WERI-Rb-1 (cell line): ENCODE measurements at regions not wholly inside any gene's neighbourhood (a gene's known extent, or its start where the extent isn't known, plus 50 kb on each side); places are given as distances from the start of the nearest gene placed in this dataset.

ENCODE experiments used
- DNase-seq: peaks from one replicate; pipeline ENCODE4 v3.0.0-alpha.2; 2020
- H3K27ac ChIP-seq: fragments of 250-450 bp; sonication (Bioruptor Pico); 2 replicates; pipeline ENCODE4 v1.5.1; 2020; ENCODE audit warnings: mild to moderate bottlenecking, moderate library complexity
- H3K27me3 ChIP-seq: fragments of 250-450 bp; sonication (Bioruptor Pico); 2 replicates; pipeline ENCODE4 v1.5.1; 2021; ENCODE audit warnings: mild to moderate bottlenecking, low read depth, moderate library complexity; ENCODE audit not compliant: insufficient read depth, severe bottlenecking
- H3K36me3 ChIP-seq: fragments of 250-450 bp; sonication (Bioruptor Pico); 2 replicates; pipeline ENCODE4 v1.5.1; 2020; ENCODE audit warnings: mild to moderate bottlenecking, moderate library complexity
- H3K4me3 ChIP-seq: 2 replicates; pipeline ENCODE4 v1.5.1; 2011; ENCODE audit warnings: low read depth, mild to moderate bottlenecking, control low read depth, low read length
- H3K9me3 ChIP-seq: fragments of 250-450 bp; sonication (Bioruptor Pico); 2 replicates; pipeline ENCODE4 v1.5.1; 2021; ENCODE audit warnings: mild to moderate bottlenecking, moderate library complexity; ENCODE audit not compliant: severe bottlenecking
- TF ChIP-seq, protein P1 (sequence below): IDR thresholded peaks from 2 replicates; pipeline ENCODE4 v1.5.1; 2011; ENCODE audit warnings: low read depth, mild to moderate bottlenecking, control low read depth, inconsistent platforms, low read length

DNA sequence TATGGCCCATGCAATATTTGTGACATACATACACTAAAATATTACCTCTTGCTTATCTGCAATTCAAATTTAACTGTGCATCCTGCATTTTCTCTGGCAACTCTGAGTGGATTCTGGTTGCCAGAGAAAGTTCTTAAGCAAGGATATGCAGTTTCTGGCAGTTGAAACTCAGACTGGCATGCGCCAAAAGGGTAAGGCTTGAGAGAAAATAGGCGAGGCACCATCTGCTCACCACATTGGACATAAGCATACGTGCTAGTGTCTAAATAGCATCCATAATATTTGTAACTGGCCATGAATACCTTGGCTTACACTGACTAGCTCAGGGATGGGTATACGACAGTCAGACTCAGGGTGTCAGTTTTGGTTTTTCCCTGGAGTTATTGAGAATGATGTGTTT lies 465.1 kb downstream of the DOK5 start:
- H3K27me3 ChIP-seq: peaks cover 33% of the 10 kb centered on the region
- no peak overlapping the region for H3K27ac ChIP-seq
- TF ChIP-seq, protein P1, sequence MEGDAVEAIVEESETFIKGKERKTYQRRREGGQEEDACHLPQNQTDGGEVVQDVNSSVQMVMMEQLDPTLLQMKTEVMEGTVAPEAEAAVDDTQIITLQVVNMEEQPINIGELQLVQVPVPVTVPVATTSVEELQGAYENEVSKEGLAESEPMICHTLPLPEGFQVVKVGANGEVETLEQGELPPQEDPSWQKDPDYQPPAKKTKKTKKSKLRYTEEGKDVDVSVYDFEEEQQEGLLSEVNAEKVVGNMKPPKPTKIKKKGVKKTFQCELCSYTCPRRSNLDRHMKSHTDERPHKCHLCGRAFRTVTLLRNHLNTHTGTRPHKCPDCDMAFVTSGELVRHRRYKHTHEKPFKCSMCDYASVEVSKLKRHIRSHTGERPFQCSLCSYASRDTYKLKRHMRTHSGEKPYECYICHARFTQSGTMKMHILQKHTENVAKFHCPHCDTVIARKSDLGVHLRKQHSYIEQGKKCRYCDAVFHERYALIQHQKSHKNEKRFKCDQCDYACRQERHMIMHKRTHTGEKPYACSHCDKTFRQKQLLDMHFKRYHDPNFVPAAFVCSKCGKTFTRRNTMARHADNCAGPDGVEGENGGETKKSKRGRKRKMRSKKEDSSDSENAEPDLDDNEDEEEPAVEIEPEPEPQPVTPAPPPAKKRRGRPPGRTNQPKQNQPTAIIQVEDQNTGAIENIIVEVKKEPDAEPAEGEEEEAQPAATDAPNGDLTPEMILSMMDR: no peak
- DNase-seq: no peak
- H3K36me3 ChIP-seq: no peaks in the 10 kb centered on the region
- no peak overlapping the region for H3K4me3 ChIP-seq
- H3K9me3 ChIP-seq: no peaks in the 10 kb centered on the region

DNA sequence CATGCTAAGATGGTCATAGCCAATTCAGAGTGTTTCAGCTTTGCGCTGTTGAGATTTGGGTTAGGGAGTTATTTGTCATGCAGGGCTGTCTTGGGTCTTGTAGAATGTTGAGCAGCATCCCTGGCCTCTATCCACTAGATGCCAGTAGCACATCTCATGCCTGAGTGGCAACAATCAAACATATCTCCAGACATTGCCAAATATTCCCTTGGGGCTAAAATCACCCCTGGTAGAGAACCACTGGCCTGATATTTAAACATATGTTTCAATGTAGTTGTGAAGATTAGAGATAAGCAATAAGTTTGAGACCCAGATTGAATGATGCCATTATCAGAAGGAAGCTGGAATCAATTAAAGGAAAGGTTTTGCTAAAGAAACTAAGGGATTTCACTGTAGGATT lies 463.3 kb downstream of the DOK5 start:
- H3K9me3 ChIP-seq: no peaks in the 10 kb centered on the region
- no peak overlapping the region for H3K27ac ChIP-seq
- H3K27me3 ChIP-seq: peaks cover 33% of the 10 kb centered on the region
- TF ChIP-seq, protein P1: no peak
- no peaks in the 10 kb centered on the region for H3K36me3 ChIP-seq
- no peak for DNase-seq
- no peak overlapping the region for H3K4me3 ChIP-seq

DNA sequence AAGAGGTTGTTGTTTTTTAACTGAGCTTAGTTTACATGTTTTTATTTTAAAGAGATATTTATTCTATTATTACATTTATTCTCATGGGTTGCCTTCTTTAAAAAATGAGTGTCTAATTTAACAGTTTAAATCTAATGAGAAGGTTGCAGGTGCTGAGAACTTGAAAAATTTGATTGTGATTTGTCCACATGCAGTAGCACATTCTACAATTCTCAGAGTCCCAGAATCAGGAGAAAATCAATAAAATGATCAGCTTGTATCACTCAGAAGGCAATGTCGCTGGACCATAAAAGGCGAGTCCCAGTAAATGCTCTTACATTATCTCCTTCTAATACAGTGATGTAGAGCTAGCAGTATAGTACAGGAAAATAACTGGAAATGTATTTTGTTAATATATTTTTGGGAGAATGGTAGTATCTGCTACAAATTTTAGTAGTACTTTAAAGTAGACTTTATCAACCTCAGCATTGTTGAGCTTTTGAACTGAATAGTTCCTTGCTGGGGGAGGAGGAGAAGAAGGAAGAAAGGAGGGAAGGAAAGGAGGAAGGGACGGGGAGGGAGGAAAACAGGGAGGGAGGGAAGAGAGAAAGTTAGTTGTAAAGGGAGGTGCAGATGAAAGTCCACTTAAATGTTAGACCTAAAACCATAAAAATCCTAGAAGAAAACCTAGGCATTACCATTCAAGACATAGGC lies 458.0 kb downstream of the DOK5 start:
- Histone ChIP-seq H3K27ac (no peak overlapping the region), H3K36me3 (no peaks in the 10 kb centered on the region), H3K4me3 (no peak overlapping the region), H3K27me3 (peaks cover 6% of the 10 kb centered on the region), H3K9me3 (no peaks in the 10 kb centered on the region)
- no peak for DNase-seq
- TF ChIP-seq, protein P1: no peak

DNA sequence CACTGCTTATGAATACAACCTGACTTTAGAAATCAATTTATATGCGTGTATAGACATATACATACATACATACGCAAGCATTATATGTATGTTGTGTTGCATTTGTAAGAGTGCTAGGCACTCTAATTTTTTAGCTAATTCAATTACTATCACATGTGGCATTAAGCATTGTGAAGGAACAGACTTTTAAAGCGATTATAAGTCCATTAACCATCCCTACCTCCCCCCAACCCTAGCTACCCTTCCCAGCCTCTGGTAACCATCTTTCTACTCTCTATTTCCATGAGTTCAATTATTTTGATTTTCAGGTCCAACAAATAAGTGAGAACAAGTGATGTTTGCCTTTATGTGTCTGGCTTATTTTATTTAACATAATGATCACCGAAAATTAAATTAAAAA lies 453.8 kb downstream of the DOK5 start:
- no peak overlapping the region for H3K27ac ChIP-seq
- no peaks in the 10 kb centered on the region for H3K27me3 ChIP-seq
- no peaks in the 10 kb centered on the region for H3K9me3 ChIP-seq
- DNase-seq: no peak
- no peak overlapping the region for H3K4me3 ChIP-seq
- TF ChIP-seq, protein P1: no peak
- no peaks in the 10 kb centered on the region for H3K36me3 ChIP-seq

DNA sequence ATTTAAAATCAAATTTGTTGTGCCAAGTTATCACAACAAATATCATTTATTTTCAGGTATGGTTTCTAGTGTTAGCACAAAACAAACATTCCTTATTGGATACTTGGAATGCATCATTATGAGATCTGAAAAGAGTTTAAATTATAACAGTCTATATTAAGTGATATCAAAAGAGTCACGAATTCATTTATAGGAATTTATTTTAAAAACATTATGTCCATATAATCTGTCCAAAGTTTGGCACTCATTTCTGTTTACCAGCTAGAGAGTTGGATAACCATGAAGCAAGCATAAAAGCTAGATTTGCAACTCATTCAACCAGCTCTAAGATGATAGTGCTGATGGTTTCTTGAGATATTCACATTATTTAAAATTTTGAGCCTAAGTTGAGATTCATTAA lies 453.2 kb downstream of the DOK5 start:
- H3K36me3 ChIP-seq: no peaks in the 10 kb centered on the region
- H3K27me3 ChIP-seq: no peaks in the 10 kb centered on the region
- no peaks in the 10 kb centered on the region for H3K9me3 ChIP-seq
- DNase-seq: no peak
- no peak overlapping the region for H3K4me3 ChIP-seq
- H3K27ac ChIP-seq: no peak overlapping the region
- TF ChIP-seq, protein P1: no peak

DNA sequence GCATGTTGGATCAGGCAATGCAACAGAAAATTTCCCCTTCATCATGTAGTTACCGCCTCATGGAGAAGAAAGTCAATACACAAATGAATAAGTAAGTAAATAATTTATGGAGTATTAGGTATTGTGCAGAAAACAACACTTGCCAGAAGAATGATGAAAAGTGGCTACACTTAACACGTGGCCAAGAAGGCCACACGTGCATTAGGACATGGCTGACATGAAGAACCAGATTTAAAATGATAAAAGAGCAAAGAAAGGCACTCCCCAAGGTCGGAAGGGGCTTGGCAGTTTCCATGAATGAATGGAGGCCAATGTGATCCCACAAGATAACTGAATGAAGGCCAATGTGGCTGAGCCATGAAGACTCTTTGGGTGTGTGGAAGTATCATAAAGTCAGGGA lies 447.2 kb downstream of the DOK5 start:
- Histone ChIP-seq H3K27me3 (peaks cover 20% of the 10 kb centered on the region), H3K4me3 (no peak overlapping the region), H3K27ac (no peak overlapping the region), H3K36me3 (no peaks in the 10 kb centered on the region), H3K9me3 (no peaks in the 10 kb centered on the region)
- TF ChIP-seq, protein P1: no peak
- no peak for DNase-seq
